Hindlimb muscle (tissue), 1 donor: ENCODE measurements at regions not wholly inside any gene's neighbourhood (a gene's known extent, or its start where the extent isn't known, plus 50 kb on each side); places are given as distances from the start of the nearest gene placed in this dataset.

Experiments
- DNase-seq: peaks from one replicate; pipeline ENCODE4 v3.0.0-alpha.2; 2013

- no peak for DNase-seq
These were observed 103.1 kb upstream of the NKX1-1 start for GRCh38 chr4:1509366-1509765.

GRCh38 chr4:1508161-1509160, 102.2 kb upstream of the NKX1-1 start:
- no peak for DNase-seq

DNA sequence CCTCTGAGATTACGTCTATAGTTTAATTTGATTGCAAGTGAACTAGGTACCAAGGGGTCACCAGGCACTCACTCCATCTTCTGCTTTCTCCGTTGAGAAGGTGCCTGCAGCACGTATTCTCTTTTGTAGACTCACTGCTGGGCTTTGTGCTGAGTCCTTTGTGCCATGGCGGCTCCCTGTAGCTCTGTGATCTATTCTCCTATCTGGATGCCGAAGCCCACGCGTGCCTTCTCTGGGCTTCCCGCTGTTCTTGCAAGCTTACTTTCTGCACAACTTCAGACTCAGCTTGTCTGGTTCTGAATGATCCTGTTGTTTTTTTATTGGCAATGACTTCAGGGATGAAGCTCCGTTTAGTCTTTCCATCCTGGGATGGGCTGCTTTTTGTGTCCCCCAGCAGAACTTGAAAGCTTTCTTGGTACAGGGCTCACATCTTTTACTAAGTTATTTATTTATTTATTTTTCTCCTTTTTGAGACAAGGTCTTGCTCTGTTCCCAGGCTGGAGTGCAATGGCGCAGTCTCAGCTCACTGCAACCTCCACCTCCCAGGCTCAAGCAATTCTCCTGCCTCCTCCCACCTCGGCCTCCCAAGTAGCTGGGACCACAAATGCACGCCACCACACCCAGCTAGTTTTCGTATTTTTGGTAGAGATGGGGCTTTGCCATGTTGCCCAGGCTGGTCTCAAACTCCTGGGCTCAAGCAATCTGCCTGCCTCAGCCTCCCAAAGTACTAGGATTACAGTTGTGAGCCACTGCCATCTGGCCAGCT, 100.9 kb upstream of the NKX1-1 start:
- DNase-seq: no peak

DNA sequence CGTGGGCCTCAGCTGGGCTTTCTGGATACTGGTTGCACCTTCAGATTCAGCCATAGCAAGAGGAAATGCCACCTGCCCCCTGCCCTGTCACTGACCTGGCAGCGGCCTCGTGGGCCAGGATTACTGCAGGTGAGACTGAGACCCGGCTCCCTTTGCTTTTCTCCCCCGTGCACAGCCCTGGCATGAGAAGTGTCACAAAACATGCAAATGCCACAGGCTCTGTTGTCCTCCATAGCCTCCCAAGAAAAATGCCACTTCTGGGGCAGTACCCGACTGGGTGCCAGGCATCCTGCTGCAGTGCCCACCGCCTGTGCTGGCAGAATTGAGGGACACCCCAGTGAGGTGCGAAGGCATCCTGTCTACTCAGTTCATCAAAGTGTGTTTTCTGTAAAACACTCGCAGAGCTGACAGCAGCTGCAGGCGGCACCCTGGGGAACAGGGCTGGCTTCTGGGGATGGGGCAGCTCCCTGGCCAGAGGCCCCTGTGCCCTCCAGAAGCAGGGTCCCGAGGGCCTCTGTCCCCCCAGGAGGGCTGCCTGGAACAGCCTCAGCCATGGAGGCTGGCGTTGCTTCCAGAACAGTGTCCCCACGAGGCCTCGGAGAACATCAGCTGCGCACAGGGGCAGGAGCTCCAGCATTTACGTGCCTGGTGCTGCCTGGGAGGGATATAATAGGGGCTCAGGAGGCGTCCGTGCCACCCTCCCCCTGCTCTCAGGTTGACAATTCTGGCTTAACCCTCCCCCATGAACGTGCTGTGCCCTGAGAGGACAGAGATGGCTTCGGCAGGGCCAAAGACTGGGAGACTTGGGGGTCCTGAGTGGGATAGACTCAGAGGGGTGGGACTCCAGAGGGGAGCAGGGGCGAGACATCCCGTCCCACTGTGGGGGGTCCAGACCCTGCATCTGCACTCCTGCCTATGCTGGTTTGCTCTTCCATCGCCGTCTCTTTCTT, 99.5 kb upstream of the NKX1-1 start:
- no peak for DNase-seq

DNA sequence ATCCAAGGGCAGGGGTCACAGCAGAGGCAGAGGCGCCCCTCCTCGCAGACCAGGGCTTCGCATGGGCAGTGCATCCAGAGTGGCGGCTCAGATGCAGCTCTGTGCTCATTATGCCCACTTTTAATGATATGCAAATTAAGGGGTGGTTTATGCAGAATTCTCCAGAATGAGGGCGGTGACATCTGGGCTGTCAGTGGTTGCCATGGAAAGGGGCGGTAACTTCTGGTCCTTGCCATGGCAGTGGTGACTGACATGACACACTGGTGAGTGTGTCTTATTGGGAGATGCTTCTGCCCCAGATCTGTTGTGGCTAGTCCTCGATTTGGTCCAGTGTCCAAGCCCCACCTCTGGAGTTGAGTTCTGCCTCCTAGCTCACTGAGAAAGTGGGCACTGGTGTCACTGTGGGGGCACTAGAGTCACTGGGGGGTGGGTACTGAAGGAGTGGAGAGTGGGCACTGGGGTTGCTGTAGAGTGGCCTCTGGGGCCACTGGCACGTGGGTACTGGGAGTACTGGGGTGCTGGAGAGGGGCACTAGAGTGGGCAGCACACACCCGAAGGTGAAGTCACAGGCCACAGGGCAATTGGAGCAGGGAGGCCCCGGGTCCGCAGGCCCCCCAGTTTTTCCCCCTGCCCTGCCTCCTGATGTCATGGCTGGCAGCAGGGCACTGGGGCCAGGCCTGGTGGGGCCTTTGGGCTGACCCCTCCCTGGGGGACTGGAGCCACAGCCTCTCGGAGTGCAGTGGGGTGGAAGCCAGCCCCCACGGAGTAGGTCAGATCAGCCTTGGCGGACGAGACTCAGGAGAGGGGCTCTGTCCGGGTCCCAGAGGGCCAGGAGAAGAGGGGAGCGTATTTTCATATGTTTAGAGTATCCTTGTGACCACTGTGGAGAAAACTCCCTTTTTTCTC, 98.6 kb upstream of the NKX1-1 start:
- DNase-seq: no peak

DNA sequence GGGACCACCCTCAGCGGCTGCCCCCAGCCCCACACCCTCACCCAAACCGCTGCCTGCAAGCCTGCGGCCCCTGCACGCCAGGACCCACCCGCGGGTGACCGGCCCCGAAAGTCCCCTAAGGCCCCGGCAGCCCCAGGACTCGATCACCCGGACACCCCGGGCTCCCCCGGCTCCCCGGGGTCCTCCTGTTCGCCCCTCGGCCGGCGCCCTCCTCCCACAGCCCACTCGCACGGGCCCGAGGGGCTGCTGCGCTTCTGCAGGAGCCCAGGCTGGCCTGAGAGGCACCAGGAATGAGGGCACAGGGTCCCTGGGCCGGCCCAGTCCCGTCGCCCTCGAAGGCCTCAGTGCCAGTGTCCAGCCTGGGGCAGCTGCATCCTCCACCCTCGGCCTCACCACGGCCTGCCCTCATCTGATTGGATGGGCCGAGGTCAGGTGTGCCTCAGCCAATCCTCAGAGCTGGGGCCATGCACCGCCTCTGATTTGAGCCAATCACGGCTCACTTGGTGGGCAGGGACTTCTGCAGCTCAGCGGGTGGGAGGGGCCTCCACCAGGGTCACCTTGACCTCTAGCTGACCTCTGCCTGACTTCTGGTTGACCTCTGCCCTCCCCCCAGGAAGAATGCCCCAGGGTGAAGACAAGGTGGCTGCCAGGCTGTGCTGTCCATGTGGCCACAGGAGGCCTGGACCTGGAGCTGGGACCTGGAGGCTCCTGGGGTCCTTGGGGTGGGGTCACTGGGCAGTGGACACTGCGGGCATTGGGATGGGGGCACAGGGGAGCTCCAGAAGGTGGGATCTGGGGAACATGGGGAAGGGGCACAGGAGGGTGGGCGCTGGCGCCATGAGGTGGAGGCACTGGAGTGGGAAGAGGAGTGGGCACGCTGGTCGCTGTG, 97.6 kb upstream of the NKX1-1 start:
- no peak for DNase-seq

GRCh38 chr4:1502976-1503375, 96.7 kb upstream of the NKX1-1 start:
- no peak for DNase-seq

GRCh38 chr4:1502501-1502886, 96.3 kb upstream of the NKX1-1 start:
- no peak for DNase-seq

- DNase-seq: no peak
These were observed 95.7 kb upstream of the NKX1-1 start for GRCh38 chr4:1501754-1502500.

DNA sequence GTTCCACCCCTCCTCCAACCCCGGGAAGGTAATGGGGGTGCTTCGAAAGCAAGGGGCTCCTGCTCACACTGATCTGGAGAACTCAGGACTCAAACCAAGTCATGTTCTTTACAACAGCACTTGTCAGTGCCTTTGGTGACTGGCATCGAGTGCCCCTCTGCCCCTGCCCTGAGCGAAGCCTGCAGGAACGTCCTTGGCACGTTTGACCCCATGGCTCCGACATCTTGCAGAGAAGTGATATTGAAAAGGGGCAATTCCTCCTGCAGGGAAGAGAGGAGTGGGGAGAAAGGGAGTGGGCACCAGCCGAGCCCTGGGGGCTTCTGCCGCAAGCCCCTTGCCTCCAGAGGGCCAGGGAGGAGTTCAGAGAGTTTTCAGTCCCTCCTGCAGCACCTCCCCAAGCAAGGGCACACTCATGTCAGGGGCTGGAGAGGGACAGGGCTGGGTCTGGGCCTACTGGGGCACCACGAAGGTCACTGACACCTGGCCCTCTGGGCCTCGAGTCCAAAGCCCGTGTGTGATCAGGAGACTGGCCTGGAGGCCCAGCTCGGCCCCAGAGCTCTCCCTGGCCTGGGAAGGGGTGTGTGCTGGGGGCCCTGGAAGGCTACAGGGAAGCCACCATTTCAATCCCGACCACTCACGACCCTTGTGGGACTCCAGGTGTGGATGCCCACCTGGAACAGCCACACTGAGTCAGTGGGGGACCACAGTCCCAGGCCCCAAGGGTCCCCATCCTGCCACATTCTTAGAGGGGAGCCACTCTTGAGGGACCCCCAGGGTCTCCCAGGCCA, 94.9 kb upstream of the NKX1-1 start:
- no peak for DNase-seq

- DNase-seq: no peak
These were observed 94.2 kb upstream of the NKX1-1 start for GRCh38 chr4:1500231-1500965.

GRCh38 chr4:1499465-1499864, 93.2 kb upstream of the NKX1-1 start:
- no peak for DNase-seq

GRCh38 chr4:1497189-1497801, 91.1 kb upstream of the NKX1-1 start:
- no peak for DNase-seq

DNA sequence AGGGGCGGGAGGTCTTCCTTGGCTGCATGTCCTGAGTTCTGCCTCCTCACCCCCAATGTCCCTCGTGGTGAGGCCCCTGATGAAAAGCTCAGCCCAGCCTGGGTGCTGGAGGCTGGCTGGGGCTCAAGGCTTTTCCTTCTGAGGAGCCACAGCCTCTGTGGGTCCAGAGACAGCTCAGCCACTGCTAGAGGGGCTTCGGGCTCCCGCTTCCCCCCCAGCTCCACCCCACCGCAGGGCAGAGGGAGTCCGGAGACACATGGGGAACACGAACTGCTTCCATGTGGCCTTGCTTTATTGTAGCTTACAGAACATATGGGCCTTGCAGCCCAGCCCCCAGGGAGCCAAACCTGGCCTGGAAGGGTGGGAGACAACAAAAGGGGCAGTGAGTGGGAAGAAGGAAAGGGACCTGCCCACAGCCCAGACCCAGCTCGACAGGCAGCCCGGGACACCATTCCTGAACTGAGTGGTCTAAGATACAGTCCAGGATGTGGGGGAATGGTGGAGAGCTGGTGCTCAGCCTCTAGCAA, 89.9 kb upstream of the NKX1-1 start:
- DNase-seq: no peak

DNA sequence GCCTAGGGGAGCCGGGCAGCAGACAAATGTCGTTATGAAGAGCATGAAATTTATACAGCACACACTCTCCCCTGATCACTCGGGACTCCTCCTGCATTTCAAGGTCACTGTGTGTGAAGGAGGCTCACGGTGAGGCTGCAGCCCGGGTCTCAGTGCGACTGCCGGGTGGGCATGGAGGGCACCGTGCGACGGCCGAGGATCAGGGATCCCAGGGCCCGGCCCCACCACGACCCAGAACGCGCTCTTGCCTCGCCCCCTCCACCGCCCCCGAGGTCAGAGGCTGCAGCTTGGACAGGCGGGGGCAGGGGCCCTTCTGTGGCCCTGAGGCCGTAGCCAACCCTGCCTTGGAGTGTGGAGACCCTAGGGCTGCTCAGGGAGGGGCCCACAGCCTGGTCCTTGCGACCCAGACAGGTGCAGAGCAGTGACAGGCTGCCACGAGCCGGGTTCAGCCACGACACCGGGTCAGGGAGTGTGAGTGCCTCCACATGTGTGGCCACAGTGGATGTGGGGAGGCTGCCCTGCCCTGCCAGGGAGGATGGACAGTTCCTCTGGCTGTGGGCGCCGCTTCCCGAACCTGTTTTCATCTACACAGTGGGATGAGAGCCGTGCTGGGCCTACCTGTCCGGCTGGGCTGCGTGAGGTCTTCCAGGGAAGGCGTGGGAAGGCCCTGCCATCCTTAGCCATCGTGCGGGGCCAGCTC, 89.3 kb upstream of the NKX1-1 start:
- no peak for DNase-seq
